ENCODE measurements at regions not wholly inside any gene's neighbourhood (a gene's known extent, or its start where the extent isn't known, plus 50 kb on each side); places are given as distances from the start of the nearest gene placed in this dataset.
"Not testable (repeated sequence)": the region's sequence is repeated elsewhere in the genome, so short reads cannot be mapped to it uniquely, and the experiment has no call there.

DNA sequence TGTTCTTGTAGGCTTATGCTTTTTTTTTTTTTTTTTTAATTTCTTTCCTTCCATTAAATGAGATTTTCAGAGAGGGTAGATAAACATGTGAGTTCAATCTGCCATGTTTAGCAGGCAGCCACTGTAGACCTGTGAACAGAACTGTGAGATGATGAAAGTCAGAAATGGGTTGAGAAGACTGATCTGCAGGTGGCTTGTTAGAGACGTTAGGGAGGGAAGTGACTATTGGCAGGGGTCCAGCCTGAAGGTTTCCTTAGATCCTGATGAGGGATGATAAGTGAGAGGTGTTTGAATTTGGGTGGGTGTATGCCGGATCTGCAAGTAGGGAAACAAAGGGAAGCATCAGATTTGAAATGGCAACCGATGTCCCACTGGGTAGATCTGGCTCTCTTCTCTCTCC is 157.8 kb downstream of the HS3ST3B1 start:
- FAIRE-seq (no peak), DNase-seq (ENCODE audit: insufficient read length, low spot score) (no peak)
- no peak for TF ChIP-seq POLR2A (IDR thresholded peaks at IDR 0.05; ENCODE audit: low read depth, low read length)

DNA sequence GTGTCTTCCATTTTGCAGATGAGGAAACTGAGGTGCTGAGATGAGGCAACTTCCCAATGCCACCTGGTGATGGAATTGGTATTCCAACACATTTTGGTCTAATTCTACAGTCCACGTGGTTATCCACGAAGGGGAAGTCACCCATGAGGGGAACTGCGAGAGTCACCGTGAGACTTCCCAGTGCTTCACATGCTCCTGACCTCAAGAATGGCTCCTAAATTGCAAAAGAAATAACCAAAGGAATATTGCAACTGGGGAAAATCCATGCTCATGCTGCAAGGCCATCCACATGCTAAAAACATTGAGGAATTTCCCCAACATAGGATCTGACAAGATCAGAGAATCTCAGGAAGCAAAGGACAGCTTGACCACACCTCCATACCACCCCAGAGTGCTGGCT is 153.9 kb downstream of the HS3ST3B1 start:
- FAIRE-seq (no peak), DNase-seq (ENCODE audit: insufficient read length, low spot score) (no peak)
- TF ChIP-seq POLR2A (IDR thresholded peaks at IDR 0.05; ENCODE audit: low read depth, low read length), result no peak

DNA sequence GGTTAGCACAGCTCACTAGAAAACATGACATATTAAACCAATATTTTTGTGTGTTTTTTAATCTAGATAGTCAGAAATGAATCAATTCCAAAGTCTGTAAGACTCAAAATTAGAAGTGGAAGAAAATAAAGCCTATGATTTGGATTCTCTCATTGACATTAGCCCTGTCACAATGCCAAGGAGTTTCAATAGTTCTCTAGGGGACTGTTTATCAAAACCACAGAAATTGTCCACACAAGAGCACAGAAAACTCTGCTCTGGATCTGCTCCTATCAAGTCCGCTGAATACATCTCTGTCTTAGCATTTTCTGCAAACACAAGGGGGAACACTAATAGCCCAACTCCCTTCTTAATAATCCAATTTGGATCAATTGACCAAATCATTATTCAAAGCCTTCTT is 152.0 kb downstream of the HS3ST3B1 start:
- DNase-seq (ENCODE audit: insufficient read length, low spot score), result no peak
- no peak for TF ChIP-seq POLR2A (IDR thresholded peaks at IDR 0.05; ENCODE audit: low read depth, low read length)
- FAIRE-seq, result no peak

DNA sequence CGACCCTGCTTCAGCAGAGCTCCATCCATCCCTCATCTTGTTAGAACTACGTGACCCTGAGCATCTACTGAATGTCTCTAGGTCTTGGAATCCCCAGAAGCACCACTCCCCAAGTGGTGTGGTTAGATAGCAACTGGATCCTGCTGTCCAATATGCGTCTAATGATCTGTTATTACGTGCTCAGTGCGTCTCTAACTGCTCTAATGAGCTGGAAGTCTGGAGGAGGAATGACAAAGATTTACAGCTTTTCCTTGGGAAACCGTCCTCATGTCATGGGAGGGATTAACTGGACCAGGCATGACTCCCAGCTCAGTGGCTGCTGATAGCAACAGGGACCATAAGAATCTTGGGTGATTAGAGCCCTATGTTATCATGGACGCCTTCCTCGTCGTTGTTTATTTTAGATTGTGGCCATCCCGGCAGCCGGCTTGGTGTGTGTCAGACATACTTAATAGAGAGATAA is 150.9 kb downstream of the HS3ST3B1 start:
- FAIRE-seq, result no peak
- no peak for TF ChIP-seq POLR2A (IDR thresholded peaks at IDR 0.05; ENCODE audit: low read depth, low read length)

DNA sequence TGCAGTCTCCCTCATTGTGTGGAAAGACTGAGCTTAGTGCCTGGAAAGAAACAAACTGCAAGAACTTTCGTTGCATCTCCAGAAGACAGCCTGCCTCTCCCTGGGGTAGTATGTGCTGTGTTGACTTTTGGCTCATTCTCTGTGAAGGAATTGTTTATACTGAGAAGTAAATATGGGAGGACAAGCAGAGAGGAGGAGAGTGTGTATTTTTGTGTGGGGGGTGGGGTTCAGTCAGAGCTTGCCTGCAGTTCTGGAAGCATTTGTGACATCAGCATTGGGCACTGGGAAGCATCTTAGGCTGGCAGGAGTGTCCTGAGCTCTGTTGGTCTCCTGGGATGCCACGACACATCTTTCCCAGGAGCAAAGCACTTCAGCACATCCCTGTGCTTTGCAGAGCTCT is 147.9 kb downstream of the HS3ST3B1 start:
- no peak for TF ChIP-seq POLR2A (IDR thresholded peaks at IDR 0.05; ENCODE audit: low read depth, low read length)
- no peak for DNase-seq (ENCODE audit: insufficient read length, low spot score)
- FAIRE-seq, result no peak

More for the DNA sequence above, 150.9 kb downstream of the HS3ST3B1 start:
- no peak for DNase-seq (ENCODE audit: insufficient read length, low spot score)

DNA sequence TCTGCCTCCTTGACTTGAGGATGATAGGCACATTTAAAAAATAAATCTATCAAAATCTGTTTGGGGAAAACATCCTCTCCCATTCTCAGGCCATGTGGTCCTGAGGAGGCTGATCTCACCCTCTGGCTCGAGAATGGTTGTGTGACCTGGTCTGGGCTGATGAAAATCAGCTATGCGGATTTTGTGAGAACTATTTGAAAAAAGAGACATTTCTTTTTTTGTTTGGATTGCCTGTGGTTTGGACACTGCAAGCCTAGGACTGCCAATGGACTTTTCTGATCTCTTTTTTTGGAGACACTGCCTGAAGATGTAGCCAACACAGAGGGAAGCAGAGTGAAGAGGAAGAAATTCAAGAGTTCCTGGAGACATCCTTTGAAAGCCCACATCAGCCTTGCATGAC is 145.9 kb downstream of the HS3ST3B1 start:
- DNase-seq (ENCODE audit: insufficient read length, low spot score), result no peak
- no peak for FAIRE-seq
- TF ChIP-seq POLR2A (IDR thresholded peaks at IDR 0.05; ENCODE audit: low read depth, low read length), result no peak

DNA sequence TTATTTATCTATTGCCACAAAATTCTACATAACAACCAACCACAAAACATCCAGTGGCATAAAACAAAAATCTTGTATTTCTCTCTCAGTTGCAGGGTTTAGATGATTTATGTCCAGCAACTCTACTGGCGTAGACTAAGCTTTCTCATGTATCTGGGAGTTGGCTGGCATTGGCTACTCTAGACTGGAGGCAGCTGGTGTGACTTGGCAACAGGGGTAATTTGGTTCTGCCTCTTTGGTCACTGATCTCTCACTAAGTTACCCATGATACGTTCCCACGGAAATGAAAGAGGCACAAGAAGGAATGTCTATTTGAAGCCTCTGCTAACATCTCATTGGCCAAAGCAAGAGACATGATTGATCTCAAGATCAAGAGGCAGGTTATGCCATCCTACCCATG is 144.0 kb downstream of the HS3ST3B1 start:
- DNase-seq (ENCODE audit: insufficient read length, low spot score), result no peak
- FAIRE-seq, result no peak
- TF ChIP-seq POLR2A (IDR thresholded peaks at IDR 0.05; ENCODE audit: low read depth, low read length), result no peak

DNA sequence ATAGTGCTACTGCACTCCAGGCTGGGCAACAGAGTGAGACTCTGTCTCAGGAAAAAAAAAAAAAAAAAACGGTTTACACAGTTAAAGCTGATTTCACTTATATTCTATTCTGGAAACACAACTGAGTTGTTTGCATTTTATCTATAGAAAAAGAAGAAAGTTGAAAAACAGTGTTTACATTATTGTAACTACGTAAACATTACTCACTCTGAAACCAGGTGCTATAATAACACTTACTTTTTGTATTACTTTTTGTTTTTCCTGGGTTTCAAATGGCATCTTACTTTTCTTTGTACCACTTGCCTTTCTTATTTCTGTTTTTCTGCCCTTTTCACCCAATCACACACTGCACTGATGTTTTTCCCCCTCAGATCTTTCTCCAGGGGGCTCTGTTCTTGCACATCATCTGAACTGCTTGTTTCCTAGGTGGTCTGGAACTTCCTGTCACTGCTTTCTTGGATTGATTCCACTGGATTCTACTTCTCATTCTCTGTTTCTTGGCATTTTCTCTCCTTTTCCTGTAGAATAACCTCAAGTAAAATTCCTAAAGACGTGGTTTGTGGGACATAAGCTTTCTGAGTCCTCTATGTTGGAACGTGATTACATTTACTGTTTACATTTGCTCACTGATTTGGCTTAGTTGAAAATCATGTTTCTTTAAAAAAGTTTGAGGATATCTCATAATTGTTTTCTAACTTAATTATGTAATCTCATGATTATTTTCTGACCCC is 142.1 kb downstream of the HS3ST3B1 start:
- DNase-seq (ENCODE audit: insufficient read length, low spot score) (no peak), FAIRE-seq (no peak)
- TF ChIP-seq POLR2A (IDR thresholded peaks at IDR 0.05; ENCODE audit: low read depth, low read length), result no peak

DNA sequence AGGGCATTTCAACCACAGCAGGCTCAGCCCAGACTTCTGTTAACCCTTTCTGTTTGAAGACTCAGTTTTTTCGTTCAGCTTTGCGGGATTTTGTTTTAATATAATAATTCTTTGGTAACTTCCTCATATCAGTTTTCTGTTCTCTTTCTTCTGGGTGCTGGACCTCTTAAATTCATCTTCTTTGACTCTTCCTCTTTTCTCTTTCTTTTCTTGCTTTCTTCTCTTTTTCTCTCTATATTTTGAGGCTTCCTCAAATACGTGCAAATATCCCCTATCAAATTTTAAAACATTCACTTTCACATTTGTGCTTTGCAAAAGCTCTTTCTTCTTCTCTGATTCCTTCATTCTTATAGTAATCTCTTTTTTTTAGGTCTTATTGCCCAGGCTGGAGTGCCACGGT is 136.3 kb downstream of the HS3ST3B1 start:
- DNase-seq (ENCODE audit: insufficient read length, low spot score) (no peak), FAIRE-seq (no peak)
- TF ChIP-seq POLR2A (IDR thresholded peaks at IDR 0.05; ENCODE audit: low read depth, low read length), result no peak

DNA sequence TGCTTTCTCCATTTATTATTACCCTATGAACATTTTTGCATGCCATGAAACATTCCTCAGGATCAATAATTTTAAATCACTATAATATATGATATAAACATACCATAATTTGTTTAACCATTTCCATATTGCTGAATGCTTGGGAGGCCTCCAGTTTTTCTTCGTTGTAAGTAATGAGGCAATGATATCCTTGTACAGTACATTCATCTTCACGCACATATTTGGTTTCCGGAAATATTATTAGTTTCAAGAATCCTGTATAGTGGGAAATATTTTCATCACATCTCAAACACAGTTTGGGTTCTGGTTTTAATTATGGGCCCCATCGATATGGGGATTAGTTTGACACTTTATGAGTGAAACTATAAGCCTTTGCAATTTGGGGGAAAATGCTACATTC is 135.4 kb downstream of the HS3ST3B1 start:
- TF ChIP-seq POLR2A (IDR thresholded peaks at IDR 0.05; ENCODE audit: low read depth, low read length), result no peak
- DNase-seq (ENCODE audit: insufficient read length, low spot score), result no peak
- no peak for FAIRE-seq

DNA sequence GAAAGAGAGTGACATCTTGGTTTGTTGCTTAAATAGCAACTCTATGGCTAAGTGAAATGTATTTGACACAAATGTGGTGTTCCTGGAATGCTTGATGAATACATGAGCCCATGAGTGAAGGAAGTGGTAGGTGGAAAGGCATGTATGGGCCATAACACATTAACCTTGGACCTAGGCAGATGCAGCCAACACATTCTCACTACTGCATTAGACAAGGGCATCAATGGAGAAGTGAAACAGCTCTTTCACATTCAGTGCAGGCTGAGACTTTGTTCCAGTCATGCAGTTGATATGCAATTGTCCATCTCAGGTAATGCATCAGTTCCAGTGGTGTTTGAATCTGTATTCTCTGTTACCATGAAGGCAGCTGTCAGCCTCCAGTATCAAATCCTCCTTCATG is 133.6 kb downstream of the HS3ST3B1 start:
- FAIRE-seq, result no peak
- TF ChIP-seq POLR2A (IDR thresholded peaks at IDR 0.05; ENCODE audit: low read depth, low read length), result no peak
- no peak for DNase-seq (ENCODE audit: insufficient read length, low spot score)

DNA sequence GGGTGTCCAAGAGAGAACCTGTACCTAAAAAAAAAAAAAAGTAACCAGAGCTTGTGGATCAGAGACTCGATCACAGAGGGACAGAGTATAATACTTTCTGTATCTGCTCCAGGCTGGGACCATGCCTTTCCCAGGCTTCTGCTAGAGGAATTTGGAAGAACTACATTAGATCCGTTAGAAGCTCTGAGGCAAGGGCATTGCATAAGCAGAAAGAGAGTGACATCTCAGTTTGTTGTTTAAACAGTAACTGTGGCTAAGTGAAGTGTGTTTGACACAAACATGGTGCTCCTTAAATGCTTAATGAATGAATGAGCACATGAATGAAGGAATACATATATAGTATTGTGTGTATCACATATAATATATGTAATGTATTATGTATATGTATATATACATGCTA is 131.2 kb downstream of the HS3ST3B1 start:
- DNase-seq (ENCODE audit: insufficient read length, low spot score) (no peak), FAIRE-seq (no peak)
- no peak for TF ChIP-seq POLR2A (IDR thresholded peaks at IDR 0.05; ENCODE audit: low read depth, low read length)

DNA sequence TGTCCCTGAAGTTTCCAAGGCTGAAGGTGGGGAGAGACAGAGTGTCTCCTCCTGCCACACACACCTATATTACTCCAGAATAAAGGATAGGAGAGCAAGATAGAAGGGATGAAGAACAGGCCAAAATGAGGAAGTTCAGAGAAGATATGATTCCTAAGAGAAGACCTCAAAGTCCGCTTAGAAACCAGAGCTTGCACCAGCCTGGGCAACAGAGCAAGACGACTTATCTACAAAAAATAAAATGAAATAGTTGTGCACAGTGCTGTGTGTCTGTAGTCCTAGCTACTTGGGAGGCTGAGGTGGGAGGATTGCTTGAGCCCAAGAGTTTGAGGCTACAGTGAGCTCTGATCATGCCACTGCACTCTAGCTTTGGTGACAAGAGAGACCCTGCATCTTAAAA is 128.2 kb downstream of the HS3ST3B1 start:
- TF ChIP-seq POLR2A (IDR thresholded peaks at IDR 0.05; ENCODE audit: low read depth, low read length), result no peak
- FAIRE-seq (no peak), DNase-seq (ENCODE audit: insufficient read length, low spot score) (no peak)

DNA sequence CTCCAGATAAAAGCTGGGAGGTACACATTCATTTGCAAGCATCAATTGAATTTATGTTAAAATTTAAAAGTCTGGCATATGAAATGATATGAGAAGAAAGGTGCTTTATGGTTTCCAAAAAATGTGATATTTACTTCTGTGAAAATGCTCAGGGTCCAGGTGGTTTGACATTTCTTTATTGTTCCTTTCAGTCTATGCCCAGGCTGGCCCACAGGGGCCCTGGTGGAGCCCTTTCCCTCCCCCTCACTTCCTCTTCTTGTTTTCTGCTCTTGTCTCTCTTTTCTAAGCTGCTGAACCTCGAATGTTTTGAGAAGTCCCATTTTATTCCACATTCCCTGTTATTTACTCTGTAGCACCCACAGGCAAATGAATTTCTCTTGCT is 127.8 kb downstream of the HS3ST3B1 start:
- DNase-seq (ENCODE audit: insufficient read length, low spot score), result no peak

DNA sequence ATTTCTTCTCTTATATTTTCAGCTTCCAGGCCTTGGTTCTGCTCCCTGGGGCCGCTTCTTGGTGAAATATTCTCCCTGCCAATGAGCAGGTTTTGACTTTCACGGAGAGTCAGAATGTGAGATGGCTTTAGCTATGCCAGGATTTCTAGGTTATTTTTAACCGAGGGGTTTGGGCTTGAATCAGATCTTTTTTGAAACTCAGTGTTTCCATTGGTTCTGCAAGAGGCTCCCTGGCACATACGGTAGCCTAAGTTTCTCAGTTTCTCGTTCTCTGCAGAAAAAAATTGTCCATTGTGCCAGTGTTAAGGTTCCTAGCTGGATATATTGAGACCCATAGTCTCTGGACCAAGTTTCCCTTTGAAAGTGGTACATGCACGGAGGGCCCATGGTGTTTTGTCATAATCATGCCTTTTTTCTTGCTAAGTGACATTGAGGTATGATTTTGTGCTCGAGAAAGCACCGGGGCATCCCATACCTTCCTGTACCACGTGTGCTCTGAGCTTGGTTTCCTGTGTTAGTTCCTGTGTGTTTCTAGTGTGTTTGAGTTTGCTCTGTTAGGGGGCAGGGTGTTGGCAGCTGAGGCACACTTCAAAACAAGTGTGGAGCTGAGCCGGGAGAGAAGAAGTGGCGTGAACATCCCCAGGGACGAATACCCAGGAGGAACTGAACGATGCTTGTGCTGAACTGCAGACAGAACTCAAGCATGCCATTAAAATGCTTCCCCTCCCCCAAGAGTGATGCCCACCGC is 127.2 kb downstream of the HS3ST3B1 start:
- FAIRE-seq, result no peak
- no peak for TF ChIP-seq POLR2A (IDR thresholded peaks at IDR 0.05; ENCODE audit: low read depth, low read length)

More for the DNA sequence above, 127.8 kb downstream of the HS3ST3B1 start:
- no peak for FAIRE-seq
- TF ChIP-seq POLR2A (IDR thresholded peaks at IDR 0.05; ENCODE audit: low read depth, low read length), result no peak

DNA sequence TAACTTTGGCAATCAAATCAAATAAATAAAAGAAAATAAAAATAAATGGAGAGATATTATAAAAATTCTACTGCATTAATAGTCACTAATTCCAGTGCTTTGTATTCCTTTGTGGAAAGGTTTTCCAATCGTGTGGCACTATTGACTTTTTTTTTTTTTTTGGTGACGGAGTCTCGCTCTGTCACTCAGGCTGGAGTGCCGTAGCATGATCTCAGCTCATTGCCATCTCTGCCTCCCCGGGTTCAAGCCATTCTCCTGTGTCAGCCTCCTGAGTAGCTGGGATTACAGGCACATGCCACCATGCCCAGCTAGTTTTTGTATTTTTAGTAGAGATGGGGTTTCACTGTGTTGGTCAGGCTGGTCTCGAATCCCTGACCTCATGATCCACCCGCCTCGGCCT is 122.3 kb downstream of the HS3ST3B1 start:
- not testable (repeated sequence) for FAIRE-seq; DNase-seq (ENCODE audit: insufficient read length, low spot score)

More for the DNA sequence above, 127.2 kb downstream of the HS3ST3B1 start:
- no peak for DNase-seq (ENCODE audit: insufficient read length, low spot score)
